ENCODE measurements at regions not wholly inside any gene's neighbourhood (a gene's known extent, or its start where the extent isn't known, plus 50 kb on each side); places are given as distances from the start of the nearest gene placed in this dataset.
"Not testable (repeated sequence)": the region's sequence is repeated elsewhere in the genome, so short reads cannot be mapped to it uniquely, and the experiment has no call there.

DNA sequence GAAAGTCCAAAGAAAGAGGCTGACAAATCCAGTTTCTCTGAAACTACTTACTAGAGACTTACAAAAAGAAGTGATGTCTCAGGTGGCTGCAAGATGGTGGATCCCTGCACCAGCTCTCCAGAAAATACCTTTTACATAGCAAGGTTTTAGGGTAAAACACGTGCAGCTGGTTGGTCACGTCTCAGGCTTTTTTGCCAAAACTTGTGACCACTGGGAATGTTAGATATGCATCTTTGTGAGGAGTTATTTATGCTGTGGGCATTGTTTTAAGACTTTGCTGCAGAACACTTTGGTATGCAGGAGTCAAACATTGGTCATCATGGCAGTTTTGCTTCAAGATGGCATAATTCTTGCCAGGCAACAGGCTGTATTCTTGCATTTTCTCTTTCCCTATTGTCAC, 1352.8 kb downstream of the REEP3 start:
- Mint-ChIP-seq H3K27ac (no peak overlapping the region), H3K4me1 (ENCODE audit: low read depth) (no peaks in the 10 kb centered on the region), H3K36me3 (ENCODE audit: low read depth) (no peaks in the 10 kb centered on the region), H3K4me3 (no peak overlapping the region), H3K27me3 (ENCODE audit: low read depth) (no peaks in the 10 kb centered on the region), H3K9me3 (peaks cover 5% of the 10 kb centered on the region)
- DNase-seq (ENCODE audit: low spot score), result no peak

DNA sequence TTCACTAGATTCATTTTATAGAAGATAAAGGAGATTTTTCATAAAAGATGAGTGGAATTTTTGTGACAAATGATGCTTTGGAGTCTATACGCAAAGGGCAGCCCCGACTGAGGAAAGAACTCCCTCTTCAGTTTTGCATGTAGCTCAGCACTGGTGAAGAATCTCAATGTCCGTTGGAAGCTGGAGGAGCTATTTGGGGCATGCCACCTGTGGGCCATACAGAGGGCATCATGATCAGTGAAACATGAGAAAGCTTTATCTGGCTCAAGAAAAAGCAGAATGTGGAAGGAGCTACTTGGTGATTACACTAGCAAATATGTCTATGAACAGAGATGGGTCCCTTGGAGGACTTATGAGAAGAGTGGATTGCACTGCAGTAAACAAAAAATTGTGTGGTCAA, 1359.3 kb downstream of the REEP3 start:
- H3K4me3 Mint-ChIP-seq, result no peak overlapping the region
- no peaks in the 10 kb centered on the region for H3K36me3 Mint-ChIP-seq (ENCODE audit: low read depth)
- H3K27ac Mint-ChIP-seq, result no peak overlapping the region
- DNase-seq (ENCODE audit: low spot score), result no peak
- H3K27me3 Mint-ChIP-seq (ENCODE audit: low read depth), result no peaks in the 10 kb centered on the region
- H3K4me1 Mint-ChIP-seq (ENCODE audit: low read depth), result no peaks in the 10 kb centered on the region
- peaks cover 12% of the 10 kb centered on the region for H3K9me3 Mint-ChIP-seq

DNA sequence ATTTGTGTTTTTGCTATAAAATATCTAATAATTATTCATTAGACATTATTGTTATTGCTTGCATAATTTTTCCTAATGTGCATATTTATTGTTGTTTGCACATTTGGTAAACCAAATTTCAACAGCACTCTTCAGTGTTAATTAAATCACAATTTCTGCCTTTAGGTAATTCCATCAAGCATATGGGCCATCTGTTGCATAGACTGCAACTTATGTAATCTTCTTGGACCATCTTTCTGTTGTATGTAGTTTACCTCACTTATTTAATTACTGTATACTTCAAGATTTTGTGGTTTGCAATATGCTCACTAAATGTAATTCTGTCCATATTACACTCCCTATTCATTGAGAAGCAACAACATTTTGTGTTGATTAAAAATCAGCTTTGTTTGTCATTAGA, 1360.1 kb downstream of the REEP3 start:
- Mint-ChIP-seq H3K4me1 (ENCODE audit: low read depth) (no peaks in the 10 kb centered on the region), H3K4me3 (no peak overlapping the region), H3K36me3 (ENCODE audit: low read depth) (no peaks in the 10 kb centered on the region), H3K27me3 (ENCODE audit: low read depth) (no peaks in the 10 kb centered on the region), H3K27ac (no peak overlapping the region), H3K9me3 (peaks cover 12% of the 10 kb centered on the region)
- no peak for DNase-seq (ENCODE audit: low spot score)

DNA sequence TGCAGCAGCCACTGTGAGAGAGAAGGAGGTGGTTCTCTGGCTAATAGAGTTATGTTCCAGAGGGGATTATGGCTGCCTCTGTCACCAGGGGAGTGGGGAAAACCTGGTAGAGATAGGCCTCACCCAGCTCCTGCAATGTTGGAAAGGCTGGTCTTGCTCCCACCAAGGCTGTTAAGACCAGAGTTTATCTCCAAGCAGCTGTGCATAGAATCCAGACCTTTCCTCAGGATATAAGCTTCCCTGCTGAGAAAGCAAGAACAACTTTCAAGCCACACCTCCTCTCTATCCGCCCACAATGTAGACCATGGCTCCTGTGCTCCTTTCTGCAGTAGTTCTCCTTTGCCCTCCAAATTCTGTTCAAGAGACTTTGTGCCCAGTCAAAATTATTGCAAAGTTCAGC, 1375.4 kb downstream of the REEP3 start:
- no peak overlapping the region for H3K4me3 Mint-ChIP-seq
- DNase-seq (ENCODE audit: low spot score), result no peak
- H3K36me3 Mint-ChIP-seq (ENCODE audit: low read depth), result no peaks in the 10 kb centered on the region
- no peak overlapping the region for H3K27ac Mint-ChIP-seq
- no peaks in the 10 kb centered on the region for H3K4me1 Mint-ChIP-seq (ENCODE audit: low read depth)
- peaks cover 47% of the 10 kb centered on the region for H3K9me3 Mint-ChIP-seq
- no peaks in the 10 kb centered on the region for H3K27me3 Mint-ChIP-seq (ENCODE audit: low read depth)

DNA sequence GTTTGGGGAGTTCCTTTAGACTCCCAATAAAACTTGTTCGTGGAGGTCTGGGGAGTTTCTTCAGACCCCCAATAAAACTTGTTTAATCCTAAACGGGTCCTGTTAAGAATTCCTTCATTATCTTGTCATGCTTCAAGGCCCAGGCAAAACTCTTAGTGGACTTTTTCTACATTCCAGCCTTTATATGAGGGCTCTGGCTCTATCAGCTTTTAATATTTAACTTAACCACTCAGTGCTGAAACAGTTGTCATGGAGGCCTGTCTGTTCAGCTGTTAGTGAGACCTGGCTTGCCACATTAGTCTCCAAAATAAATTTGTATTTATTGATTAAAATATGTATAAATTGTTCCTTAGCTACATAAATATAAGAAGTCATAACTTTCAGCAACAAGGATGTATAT, 1385.1 kb downstream of the REEP3 start:
- not testable (repeated sequence) for DNase-seq (ENCODE audit: low spot score); H3K27ac Mint-ChIP-seq; H3K27me3 Mint-ChIP-seq (ENCODE audit: low read depth); H3K4me1 Mint-ChIP-seq (ENCODE audit: low read depth); H3K36me3 Mint-ChIP-seq (ENCODE audit: low read depth); H3K4me3 Mint-ChIP-seq
- H3K9me3 Mint-ChIP-seq, result peaks cover 13% of the 10 kb centered on the region

DNA sequence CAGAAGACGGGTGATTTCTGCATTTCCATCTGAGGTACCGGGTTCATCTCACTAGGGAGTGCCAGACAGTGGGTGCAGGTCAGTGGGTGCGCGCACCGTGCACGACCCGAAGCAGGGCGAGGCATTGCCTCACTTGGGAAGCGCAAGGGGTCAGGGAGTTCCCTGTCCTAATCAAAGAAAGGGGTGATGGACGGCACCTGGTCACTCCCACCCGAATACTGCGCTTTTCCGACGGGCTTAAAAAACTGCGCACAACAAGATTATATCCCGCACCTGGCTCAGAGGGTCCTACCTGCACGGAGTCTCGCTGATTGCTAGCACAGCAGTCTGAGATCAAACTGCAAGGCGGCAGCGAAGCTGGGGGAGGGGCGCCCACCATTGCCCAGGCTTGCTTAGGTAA, 1403.1 kb downstream of the REEP3 start:
- not testable (repeated sequence) for H3K27ac Mint-ChIP-seq; H3K36me3 Mint-ChIP-seq (ENCODE audit: low read depth); H3K4me1 Mint-ChIP-seq (ENCODE audit: low read depth); DNase-seq (ENCODE audit: low spot score); H3K27me3 Mint-ChIP-seq (ENCODE audit: low read depth); H3K4me3 Mint-ChIP-seq
- H3K9me3 Mint-ChIP-seq, result peaks cover 42% of the 10 kb centered on the region

DNA sequence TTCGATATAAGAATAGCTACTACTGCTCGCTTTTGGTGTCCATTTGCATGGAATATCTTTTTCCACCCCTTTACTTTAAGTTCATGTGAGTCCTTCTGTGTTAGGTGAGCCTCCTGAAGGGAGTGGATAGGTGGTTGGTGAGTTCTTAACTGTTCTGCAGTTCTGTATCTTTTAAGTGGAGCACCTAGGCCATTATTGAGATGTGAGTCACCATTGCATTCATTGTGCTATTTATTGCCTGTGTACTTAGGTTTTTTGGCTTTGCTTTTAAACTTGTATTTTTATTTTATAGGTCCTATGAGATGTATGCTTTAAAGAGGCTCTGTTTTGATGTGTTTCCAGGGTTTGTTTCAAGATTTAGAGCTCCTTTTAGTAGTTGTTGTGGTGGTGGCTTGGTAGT, 1430.8 kb downstream of the REEP3 start:
- Mint-ChIP-seq H3K4me3 (no peak overlapping the region), H3K36me3 (ENCODE audit: low read depth) (no peaks in the 10 kb centered on the region), H3K9me3 (peaks cover 47% of the 10 kb centered on the region), H3K27ac (no peak overlapping the region), H3K27me3 (ENCODE audit: low read depth) (no peaks in the 10 kb centered on the region), H3K4me1 (ENCODE audit: low read depth) (no peaks in the 10 kb centered on the region)
- DNase-seq (ENCODE audit: low spot score), result no peak

DNA sequence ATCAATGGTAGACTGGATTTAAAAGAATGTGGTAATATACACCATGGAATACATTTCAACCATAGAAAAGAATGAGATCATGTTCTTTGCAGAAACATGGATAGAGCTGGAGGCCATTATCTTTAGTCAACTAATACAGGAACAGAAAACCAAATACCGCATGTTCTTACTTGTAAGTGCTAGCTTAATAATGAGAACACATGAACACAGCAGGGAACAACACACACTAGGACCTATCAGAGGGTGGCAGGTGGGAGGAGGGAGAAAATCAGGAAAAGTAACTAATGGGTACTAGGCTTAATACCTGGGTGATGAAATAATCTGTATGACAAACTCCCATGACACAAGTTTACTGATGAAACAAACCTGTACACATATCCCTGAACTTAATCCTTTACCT, 1435.2 kb downstream of the REEP3 start:
- Mint-ChIP-seq H3K9me3 (peaks cover 33% of the 10 kb centered on the region), H3K4me1 (ENCODE audit: low read depth) (no peaks in the 10 kb centered on the region), H3K36me3 (ENCODE audit: low read depth) (no peaks in the 10 kb centered on the region), H3K27me3 (ENCODE audit: low read depth) (no peaks in the 10 kb centered on the region), H3K4me3 (no peak overlapping the region), H3K27ac (no peak overlapping the region)
- DNase-seq (ENCODE audit: low spot score), result no peak

DNA sequence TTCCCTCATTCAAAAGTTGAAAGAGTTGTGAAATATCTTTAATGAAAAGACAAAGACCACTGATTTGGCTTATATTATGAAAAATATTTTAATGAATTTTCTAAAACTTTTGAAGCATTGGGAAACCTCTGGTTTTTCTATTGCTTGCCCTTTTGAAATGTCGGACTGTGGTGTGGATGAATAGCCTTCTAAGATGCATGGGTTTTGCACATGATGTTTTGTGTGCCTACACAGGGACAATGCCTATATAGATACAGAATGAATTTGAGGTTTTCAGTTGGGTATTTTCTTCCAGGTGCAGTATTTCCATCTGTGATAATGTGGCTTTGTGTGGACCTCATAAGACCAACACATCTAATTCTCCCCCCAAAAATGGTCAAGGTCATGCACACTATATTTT, 1437.9 kb downstream of the REEP3 start:
- no peaks in the 10 kb centered on the region for H3K27me3 Mint-ChIP-seq (ENCODE audit: low read depth)
- no peaks in the 10 kb centered on the region for H3K36me3 Mint-ChIP-seq (ENCODE audit: low read depth)
- no peak for DNase-seq (ENCODE audit: low spot score)
- H3K27ac Mint-ChIP-seq, result no peak overlapping the region
- H3K4me3 Mint-ChIP-seq, result no peak overlapping the region
- peaks cover 18% of the 10 kb centered on the region for H3K9me3 Mint-ChIP-seq
- no peaks in the 10 kb centered on the region for H3K4me1 Mint-ChIP-seq (ENCODE audit: low read depth)

DNA sequence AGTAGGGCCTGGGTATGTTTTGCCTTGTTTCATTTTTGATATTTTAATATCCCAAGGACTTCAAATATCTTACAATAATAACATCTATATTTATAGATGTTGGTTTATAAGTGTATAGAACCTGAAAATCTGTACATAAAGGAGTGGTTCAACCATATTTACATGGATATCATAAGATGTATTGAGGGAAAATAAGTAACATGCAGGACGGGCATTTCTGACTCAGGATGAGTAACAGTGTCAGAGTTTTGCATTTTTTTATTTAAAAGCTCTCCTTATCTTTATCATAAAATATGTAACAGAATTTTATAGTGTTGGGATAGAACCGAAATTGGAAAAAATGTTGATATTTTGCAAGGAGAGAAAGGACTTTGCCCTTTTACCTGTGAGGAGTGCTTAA, 1438.7 kb downstream of the REEP3 start:
- Mint-ChIP-seq H3K27ac (no peak overlapping the region), H3K36me3 (ENCODE audit: low read depth) (no peaks in the 10 kb centered on the region), H3K9me3 (peaks cover 18% of the 10 kb centered on the region), H3K4me3 (no peak overlapping the region), H3K27me3 (ENCODE audit: low read depth) (no peaks in the 10 kb centered on the region), H3K4me1 (ENCODE audit: low read depth) (no peaks in the 10 kb centered on the region)
- no peak for DNase-seq (ENCODE audit: low spot score)

DNA sequence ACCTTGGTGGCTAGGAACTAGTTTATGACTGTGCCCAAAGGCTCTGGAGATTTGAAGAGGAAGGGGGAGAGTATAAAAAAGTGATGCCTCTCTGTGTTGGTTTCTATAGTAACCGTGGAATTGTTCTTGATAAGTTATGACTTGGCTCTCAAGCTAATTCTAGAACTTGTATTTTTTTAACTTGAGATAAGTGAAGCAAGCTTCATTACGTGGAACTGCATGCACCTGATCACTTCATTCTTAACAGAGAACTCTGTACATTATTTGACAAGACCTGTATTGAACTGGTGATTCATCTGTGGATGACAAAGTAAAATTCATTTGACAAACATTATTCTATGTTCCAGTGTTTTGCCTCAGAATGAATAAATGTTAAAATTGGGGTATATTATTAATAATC, 1452.2 kb downstream of the REEP3 start:
- H3K36me3 Mint-ChIP-seq (ENCODE audit: low read depth), result no peaks in the 10 kb centered on the region
- no peaks in the 10 kb centered on the region for H3K9me3 Mint-ChIP-seq
- H3K4me3 Mint-ChIP-seq, result no peak overlapping the region
- H3K4me1 Mint-ChIP-seq (ENCODE audit: low read depth), result no peaks in the 10 kb centered on the region
- DNase-seq (ENCODE audit: low spot score), result no peak
- H3K27me3 Mint-ChIP-seq (ENCODE audit: low read depth), result no peaks in the 10 kb centered on the region
- no peak overlapping the region for H3K27ac Mint-ChIP-seq

DNA sequence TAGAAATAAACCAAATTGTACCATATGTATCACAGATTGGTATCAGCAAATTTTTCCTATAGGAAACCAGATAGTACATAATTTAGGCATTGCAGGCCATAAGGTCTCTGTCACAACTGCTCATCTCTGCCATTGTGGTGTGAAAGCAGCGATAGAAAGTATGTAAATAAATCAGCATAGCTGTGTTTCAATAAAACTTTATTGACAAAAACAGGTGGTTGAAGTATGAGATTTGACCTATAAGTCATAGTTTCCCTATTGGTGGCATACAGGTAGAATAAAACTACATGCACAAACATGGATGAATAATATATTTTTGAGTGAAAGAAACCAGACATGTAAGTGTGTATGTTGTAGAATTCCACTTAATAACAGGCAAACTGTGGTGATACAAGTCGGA, 1454.9 kb downstream of the REEP3 start:
- no peaks in the 10 kb centered on the region for H3K36me3 Mint-ChIP-seq (ENCODE audit: low read depth)
- H3K9me3 Mint-ChIP-seq, result no peaks in the 10 kb centered on the region
- no peak overlapping the region for H3K4me3 Mint-ChIP-seq
- no peaks in the 10 kb centered on the region for H3K27me3 Mint-ChIP-seq (ENCODE audit: low read depth)
- no peak for DNase-seq (ENCODE audit: low spot score)
- no peaks in the 10 kb centered on the region for H3K4me1 Mint-ChIP-seq (ENCODE audit: low read depth)
- no peak overlapping the region for H3K27ac Mint-ChIP-seq

DNA sequence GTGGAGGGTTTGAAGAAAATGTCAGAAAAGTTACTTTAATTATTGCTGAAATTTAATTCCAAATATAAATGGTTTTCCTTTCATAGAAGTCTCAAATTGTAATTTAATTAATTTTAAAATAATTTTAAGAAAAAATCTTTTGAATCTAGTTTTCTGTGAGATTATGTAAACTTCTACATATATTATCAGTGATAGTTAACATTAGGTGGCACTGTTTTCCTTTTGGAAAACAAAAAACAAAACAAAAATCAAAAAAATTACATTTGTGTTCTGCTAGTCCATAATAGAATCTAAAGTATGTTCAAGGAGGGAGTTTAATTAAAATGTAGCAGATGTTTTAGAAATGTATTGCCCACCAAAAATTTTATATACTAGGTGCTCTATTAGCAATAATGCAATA, 1456.7 kb downstream of the REEP3 start:
- Mint-ChIP-seq H3K27ac (no peak overlapping the region), H3K27me3 (ENCODE audit: low read depth) (no peaks in the 10 kb centered on the region), H3K4me3 (no peak overlapping the region), H3K36me3 (ENCODE audit: low read depth) (no peaks in the 10 kb centered on the region), H3K9me3 (peaks cover 4% of the 10 kb centered on the region), H3K4me1 (ENCODE audit: low read depth) (no peaks in the 10 kb centered on the region)
- DNase-seq (ENCODE audit: low spot score), result no peak

DNA sequence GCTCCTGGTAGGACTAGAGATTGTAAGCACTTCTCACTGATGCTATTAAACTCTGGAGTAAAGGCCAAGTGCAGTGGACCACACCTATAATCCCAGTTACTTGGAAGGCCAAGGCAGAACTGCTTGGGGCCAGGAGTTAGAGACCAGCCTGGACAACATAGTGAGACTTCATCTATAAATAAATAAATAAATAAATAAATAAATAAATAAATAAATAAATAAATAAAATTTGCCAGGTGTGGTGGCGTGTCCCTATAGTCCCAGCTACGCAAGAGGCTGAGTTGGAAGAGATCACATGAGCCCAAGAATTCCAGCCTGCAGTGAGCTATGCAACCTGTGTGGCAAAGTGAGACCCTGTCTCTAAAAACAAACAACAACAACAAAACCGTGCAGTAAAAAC, 1475.7 kb downstream of the REEP3 start:
- no peaks in the 10 kb centered on the region for H3K36me3 Mint-ChIP-seq (ENCODE audit: low read depth)
- H3K4me1 Mint-ChIP-seq (ENCODE audit: low read depth), result no peaks in the 10 kb centered on the region
- DNase-seq (ENCODE audit: low spot score), result no peak
- no peak overlapping the region for H3K4me3 Mint-ChIP-seq
- H3K27me3 Mint-ChIP-seq (ENCODE audit: low read depth), result no peaks in the 10 kb centered on the region
- peaks cover 20% of the 10 kb centered on the region for H3K9me3 Mint-ChIP-seq
- H3K27ac Mint-ChIP-seq, result no peak overlapping the region

DNA sequence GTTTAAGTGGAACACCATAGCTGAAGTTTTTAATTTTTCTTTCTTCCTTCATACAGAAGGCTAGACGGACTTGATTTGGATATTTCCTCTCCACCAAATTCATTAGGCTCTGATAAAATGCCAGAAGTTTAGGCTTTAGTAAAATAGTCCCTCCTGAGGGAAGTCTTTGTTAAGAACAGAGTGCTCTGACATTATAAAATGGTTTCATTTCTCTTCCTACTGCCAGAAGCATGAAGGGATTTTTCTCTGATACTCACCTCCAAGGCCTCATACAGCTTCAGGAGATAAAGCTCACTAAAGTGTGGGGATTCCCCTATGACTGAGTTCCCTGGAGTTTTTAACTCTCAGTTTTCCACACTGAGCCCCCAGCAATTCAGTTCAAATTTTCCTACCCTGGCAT, 1489.6 kb downstream of the REEP3 start:
- Mint-ChIP-seq H3K4me1 (ENCODE audit: low read depth) (no peaks in the 10 kb centered on the region), H3K9me3 (peaks cover 22% of the 10 kb centered on the region), H3K4me3 (no peak overlapping the region), H3K27me3 (ENCODE audit: low read depth) (no peaks in the 10 kb centered on the region), H3K36me3 (ENCODE audit: low read depth) (no peaks in the 10 kb centered on the region), H3K27ac (no peak overlapping the region)
- DNase-seq (ENCODE audit: low spot score), result no peak

DNA sequence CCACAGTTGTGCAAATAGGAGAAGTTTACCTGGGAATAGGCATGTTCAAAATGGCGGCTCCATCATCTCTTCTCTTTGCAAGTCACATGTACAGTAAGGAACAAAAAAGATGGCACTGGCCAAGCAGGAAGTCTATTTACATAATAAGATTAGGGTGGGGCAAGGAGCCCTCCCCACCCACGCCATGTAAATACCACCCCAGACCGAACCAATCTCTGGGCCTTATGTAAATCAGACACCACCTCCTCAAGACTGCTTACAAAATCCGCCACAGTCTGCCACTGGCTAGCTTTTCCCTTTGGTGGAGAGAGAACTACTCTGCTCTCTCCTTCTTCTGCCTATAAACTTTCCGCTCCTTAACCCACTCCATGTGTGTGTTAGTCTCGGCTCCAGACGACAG, 1496.3 kb downstream of the REEP3 start:
- peaks cover 32% of the 10 kb centered on the region for H3K9me3 Mint-ChIP-seq
- no peaks in the 10 kb centered on the region for H3K36me3 Mint-ChIP-seq (ENCODE audit: low read depth)
- no peak overlapping the region for H3K27ac Mint-ChIP-seq
- H3K4me3 Mint-ChIP-seq, result no peak overlapping the region
- no peaks in the 10 kb centered on the region for H3K4me1 Mint-ChIP-seq (ENCODE audit: low read depth)
- DNase-seq (ENCODE audit: low spot score), result no peak
- H3K27me3 Mint-ChIP-seq (ENCODE audit: low read depth), result no peaks in the 10 kb centered on the region

Measured in T-helper 2 cell treated with Interferon-gamma antibody and Interleukin-4, amounts not matched to agents 5 μg/mL and 100 μg/mL, for 36 hours (primary cell).